Neural cell (in vitro differentiated cells): ENCODE measurements at regions not wholly inside any gene's neighbourhood (a gene's known extent, or its start where the extent isn't known, plus 50 kb on each side); places are given as distances from the start of the nearest gene placed in this dataset.

Source experiments
- EP300 ChIP-seq: fragments of 450-650 bp; conservative IDR thresholded peaks from 2 replicates; pipeline ENCODE4 v1.6.1; 2014; ENCODE audit warnings: antibody characterized with exemption, mild to moderate bottlenecking, moderate library complexity; ENCODE audit not compliant: poor library complexity, severe bottlenecking
- EZH2 ChIP-seq: fragments of 200-600, 300-800 bp; shearing (Covaris generic), sonication (generic); IDR thresholded peaks from 2 replicates; pipeline ENCODE4 v1.6.1; 2014; ENCODE audit warnings: antibody characterized with exemption, low read length, borderline replicate concordance, mild to moderate bottlenecking; ENCODE audit not compliant: insufficient read depth, poor library complexity, severe bottlenecking
- MXI1 ChIP-seq: fragments of 450-650 bp; conservative IDR thresholded peaks from 2 replicates; pipeline ENCODE4 v1.6.1; 2014; ENCODE audit warnings: antibody characterized with exemption, mild to moderate bottlenecking; ENCODE audit not compliant: poor library complexity, severe bottlenecking
- POLR2AphosphoS5 ChIP-seq: IDR thresholded peaks from 2 replicates; pipeline ENCODE4 v1.6.1; 2012
- TAF1 ChIP-seq: IDR thresholded peaks from 2 replicates; pipeline ENCODE4 v1.6.1; 2012; ENCODE audit warnings: low read depth
- TF ChIP-seq, protein P1 (sequence below): fragments of 450-650 bp; IDR thresholded peaks from 2 replicates; pipeline ENCODE4 v1.5.1; 2014; ENCODE audit warnings: antibody characterized with exemption, mild to moderate bottlenecking, moderate library complexity; ENCODE audit not compliant: poor library complexity, severe bottlenecking
- TF ChIP-seq, protein P2 (sequence below): IDR thresholded peaks from 2 replicates; pipeline ENCODE4 v1.6.1; 2012; ENCODE audit warnings: borderline replicate concordance

DNA sequence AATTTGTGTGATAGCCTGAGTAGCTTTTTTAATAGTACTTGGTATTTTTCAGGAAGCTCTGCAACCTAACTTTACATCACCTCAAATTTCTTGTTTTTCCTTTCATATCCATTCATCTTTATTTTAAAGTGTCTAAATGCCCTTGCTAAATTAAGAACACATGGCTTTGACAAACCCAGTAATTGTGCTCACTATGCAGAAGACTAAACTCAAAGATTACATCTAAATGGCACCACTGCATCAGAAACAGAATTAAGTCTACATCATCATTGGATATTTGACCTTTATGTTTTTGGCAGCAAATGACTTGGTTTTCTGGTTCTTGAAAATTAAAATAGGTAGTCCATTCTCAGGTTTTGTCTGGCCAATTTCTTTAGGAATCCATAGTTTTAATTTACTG, 69.6 kb upstream of the HDGFL1 start:
- TF ChIP-seq, protein P1, sequence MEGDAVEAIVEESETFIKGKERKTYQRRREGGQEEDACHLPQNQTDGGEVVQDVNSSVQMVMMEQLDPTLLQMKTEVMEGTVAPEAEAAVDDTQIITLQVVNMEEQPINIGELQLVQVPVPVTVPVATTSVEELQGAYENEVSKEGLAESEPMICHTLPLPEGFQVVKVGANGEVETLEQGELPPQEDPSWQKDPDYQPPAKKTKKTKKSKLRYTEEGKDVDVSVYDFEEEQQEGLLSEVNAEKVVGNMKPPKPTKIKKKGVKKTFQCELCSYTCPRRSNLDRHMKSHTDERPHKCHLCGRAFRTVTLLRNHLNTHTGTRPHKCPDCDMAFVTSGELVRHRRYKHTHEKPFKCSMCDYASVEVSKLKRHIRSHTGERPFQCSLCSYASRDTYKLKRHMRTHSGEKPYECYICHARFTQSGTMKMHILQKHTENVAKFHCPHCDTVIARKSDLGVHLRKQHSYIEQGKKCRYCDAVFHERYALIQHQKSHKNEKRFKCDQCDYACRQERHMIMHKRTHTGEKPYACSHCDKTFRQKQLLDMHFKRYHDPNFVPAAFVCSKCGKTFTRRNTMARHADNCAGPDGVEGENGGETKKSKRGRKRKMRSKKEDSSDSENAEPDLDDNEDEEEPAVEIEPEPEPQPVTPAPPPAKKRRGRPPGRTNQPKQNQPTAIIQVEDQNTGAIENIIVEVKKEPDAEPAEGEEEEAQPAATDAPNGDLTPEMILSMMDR, result no peak
- TF ChIP-seq POLR2AphosphoS5 (no peak), MXI1 (no peak), EZH2 (no peak), EP300 (no peak), TAF1 (no peak)
- TF ChIP-seq, protein P2, sequence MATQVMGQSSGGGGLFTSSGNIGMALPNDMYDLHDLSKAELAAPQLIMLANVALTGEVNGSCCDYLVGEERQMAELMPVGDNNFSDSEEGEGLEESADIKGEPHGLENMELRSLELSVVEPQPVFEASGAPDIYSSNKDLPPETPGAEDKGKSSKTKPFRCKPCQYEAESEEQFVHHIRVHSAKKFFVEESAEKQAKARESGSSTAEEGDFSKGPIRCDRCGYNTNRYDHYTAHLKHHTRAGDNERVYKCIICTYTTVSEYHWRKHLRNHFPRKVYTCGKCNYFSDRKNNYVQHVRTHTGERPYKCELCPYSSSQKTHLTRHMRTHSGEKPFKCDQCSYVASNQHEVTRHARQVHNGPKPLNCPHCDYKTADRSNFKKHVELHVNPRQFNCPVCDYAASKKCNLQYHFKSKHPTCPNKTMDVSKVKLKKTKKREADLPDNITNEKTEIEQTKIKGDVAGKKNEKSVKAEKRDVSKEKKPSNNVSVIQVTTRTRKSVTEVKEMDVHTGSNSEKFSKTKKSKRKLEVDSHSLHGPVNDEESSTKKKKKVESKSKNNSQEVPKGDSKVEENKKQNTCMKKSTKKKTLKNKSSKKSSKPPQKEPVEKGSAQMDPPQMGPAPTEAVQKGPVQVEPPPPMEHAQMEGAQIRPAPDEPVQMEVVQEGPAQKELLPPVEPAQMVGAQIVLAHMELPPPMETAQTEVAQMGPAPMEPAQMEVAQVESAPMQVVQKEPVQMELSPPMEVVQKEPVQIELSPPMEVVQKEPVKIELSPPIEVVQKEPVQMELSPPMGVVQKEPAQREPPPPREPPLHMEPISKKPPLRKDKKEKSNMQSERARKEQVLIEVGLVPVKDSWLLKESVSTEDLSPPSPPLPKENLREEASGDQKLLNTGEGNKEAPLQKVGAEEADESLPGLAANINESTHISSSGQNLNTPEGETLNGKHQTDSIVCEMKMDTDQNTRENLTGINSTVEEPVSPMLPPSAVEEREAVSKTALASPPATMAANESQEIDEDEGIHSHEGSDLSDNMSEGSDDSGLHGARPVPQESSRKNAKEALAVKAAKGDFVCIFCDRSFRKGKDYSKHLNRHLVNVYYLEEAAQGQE, result no peak
